GM21526 (cell line): ENCODE measurements at regions not wholly inside any gene's neighbourhood (a gene's known extent, or its start where the extent isn't known, plus 50 kb on each side); places are given as distances from the start of the nearest gene placed in this dataset.
"Not testable (repeated sequence)": the region's sequence is repeated elsewhere in the genome, so short reads cannot be mapped to it uniquely, and the experiment has no call there.

Experiments
- ATAC-seq: cut with Tn5 transposase; IDR thresholded peaks from one replicate; pipeline ENCODE4 v1.9.1; 2021; ENCODE audit warnings: moderate library complexity; ENCODE audit not compliant: unreplicated experiment, low FRiP score

- no peak for ATAC-seq
These were observed 119.8 kb downstream of the ZNF330 start for GRCh38 chr4:141340458-141340857.

- ATAC-seq: no peak
These were observed 125.4 kb downstream of the ZNF330 start for GRCh38 chr4:141346144-141346543.

DNA sequence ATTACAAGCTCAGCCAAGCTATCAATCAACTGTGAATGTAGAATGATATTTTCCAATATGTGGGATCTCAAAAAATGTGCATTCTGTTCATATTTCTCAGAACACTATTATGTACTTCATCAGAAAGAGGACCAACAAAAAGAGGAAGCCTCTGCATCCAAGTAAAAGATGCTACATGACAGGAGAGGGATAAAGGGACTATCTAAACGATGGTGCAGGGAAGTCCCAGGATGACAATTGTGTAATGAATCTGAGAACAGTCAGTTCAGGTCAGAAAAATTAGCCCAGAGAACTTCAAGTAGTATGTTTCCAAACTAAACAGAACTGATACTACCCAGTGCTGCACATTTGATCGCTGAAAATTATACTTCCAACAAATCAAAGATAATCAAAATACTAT lies 127.0 kb downstream of the ZNF330 start:
- no peak for ATAC-seq

- no peak for ATAC-seq
These were observed 127.4 kb downstream of the ZNF330 start for GRCh38 chr4:141348125-141348524.

DNA sequence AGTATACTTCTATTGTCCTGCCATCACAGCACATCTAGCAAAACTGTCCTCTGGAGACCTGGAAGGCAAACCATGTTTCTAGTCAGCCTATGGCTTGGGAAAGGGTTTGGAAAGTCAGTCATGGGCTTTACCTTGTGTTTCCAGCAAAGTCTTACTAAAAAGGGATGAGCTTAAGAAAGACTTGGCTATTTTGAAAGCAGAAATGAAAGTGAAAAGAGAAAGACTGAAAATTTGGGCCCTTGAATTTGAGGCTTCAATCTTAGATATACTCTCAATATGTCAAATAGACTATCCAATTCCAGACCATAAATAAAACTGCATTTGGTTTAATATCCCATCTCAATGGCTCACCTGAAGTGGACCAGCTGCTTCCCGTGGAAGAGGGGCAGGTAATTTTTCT lies 127.9 kb downstream of the ZNF330 start:
- no peak for ATAC-seq

DNA sequence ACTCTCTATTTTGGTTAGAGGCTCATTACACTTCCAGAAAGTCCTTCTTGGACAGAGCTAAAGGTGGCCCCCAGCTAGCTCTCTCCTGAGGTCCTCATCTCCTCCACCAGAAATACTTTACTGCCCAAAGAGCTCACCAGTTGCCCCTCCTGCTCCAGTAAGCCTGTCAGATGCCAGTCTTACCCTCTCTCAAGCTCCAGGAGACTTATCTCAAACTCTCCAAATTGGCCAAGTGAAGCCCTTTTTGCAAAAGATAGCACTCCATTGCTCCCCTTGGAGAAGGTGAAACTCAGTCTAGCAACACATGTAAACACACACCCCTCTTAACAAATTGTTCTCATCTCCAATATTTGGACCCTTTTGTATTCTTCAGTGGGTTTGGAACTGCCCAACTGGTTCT lies 128.5 kb downstream of the ZNF330 start:
- no peak for ATAC-seq

DNA sequence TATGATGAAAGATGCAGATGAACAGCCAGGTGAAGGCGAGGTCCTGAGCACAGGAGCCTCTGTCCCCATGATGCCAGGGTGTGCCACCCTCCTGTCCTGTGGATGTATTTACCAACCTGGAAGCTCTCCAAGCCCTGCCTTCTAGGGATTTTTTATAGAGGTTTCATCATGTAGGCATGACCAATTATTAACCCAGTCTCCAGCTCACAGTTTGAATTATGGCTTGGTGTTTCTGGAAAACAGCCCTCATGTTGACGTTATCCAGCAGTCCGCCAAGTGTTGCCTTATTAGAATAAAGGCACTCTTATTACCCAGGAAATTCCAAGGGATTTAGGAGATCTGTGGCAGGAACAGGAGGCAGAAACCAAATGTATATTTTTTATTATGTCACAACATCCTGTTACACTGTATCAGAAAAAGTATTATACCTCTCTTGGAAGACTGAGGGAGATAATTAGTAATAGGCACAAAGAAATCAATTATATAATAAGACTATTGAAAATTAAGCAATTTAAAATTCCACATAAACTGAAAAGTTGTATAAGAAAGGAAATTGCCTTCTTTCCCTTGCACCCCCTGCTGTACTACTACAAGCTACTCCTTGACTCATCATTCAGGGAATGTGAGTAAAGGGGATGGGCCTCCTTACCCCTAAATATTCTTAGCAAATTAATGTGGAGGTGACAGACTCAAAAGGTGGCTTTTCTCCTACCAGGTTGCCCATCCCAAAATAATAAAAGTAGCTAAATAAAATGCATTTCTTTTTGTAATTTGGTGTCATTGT lies 129.6 kb downstream of the ZNF330 start:
- ATAC-seq: no peak

GRCh38 chr4:141352331-141352730 lies 131.6 kb downstream of the ZNF330 start:
- no peak for ATAC-seq

GRCh38 chr4:141352909-141353525 lies 132.3 kb downstream of the ZNF330 start:
- ATAC-seq: no peak

DNA sequence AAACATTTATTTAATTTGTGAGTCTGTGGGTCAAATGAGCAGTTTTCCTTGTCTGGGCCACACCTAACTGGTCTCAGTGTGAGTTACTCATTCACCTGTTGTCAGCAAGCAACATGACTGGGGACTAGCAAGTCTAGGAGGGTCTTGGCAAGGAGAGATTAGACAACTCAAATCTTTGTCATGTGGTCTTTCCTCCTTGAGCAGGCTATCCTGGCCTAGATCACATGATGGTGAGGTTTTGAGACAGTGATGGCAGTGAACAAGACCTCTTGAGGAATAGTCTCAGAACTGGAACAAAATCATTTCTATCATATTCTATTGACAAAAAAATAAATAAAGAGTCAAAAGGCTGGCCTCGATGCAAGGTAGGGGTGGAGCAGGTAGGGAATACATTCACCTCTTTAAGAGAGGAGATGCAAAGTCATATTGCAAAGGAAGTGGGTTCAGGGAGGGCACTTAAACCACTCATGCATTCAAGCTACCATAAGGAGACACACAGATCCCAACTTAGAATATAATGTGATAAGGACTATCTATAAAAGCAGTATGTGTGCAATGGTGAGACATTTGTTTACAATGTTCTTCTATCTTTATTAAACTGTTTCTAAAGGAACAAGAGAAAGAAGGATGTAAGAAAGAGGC lies 135.7 kb downstream of the ZNF330 start:
- no peak for ATAC-seq

DNA sequence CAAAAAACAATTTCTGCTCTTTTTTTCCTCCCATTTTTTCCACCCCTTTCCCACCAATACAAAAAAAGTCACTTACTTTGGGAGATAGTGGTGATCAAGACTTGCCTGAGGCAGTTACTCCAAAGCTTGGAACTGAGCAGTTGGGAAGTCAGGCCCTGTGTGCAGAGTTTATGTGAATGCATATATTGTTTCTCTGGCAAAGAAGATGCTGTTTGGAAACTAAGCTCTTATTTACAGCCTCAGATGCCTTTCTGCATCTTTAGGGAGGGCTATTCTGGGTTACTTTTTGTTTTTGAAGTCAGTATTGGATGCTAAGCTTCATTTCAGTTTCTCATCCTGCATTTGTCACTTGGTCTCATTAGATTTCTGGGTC lies 136.3 kb downstream of the ZNF330 start:
- ATAC-seq: no peak

GRCh38 chr4:141368241-141368640 lies 147.5 kb downstream of the ZNF330 start:
- ATAC-seq: not testable (repeated sequence)

DNA sequence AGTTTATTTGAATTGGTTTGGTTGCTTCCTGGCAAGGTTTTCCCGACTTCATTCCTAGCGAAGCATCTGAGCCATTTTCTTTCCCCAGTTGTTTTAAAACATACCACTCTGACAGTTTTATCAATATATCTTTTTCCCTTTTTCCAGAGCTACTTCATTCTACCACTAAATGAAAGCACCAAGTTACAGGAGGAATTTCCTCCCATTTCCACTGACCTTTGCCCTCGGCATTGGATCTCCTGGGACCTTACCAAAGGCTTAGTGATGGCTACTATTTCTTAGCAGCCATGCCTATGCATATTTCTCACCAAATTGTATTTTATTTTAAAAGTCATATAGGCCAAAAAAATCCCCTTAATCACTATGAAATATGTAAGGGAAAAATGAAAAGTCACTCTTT lies 150.5 kb downstream of the ZNF330 start:
- ATAC-seq: no peak

DNA sequence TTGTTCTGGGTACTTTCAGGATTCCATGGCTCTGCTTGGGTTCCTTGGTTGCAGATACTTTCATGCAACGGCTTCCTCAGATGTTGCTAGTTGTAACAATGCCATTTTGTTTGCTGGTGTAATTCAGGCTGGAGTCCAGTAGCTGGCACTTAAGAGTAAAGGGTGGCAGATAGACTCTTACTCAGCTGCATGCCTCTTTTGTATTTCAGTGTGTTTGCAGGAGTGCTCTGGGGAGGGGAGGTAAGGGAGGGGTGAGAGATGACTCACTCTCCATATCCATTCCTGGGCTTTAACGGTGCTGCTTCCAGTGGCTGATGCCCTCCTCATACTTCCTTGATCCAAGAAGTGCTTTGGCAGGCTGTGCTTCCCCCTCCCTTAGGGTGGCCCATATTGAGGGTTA lies 155.2 kb downstream of the ZNF330 start:
- no peak for ATAC-seq

DNA sequence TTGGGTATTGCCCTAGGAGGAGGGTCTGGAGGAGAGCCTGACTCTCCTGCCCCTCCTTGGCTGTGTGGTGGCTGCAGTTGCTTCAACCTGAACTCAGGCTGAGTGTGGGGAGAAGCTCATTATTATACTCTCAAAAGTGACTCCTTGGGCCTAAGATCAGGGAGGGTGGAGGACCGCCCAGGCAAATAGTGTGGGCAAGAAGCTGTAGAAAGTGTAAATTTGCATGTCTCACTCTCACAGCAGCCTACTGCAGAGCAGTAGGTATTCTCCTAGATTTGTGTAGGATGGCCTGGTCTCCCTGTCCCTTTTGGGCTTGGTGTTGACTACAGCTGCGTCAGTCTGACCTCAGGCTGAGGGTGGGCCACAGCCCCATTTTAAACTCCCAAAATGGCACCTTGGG lies 156.1 kb downstream of the ZNF330 start:
- peak; percentile 90 for ATAC-seq

GRCh38 chr4:141387299-141387698 lies 166.6 kb downstream of the ZNF330 start:
- no peak for ATAC-seq

GRCh38 chr4:141388481-141388880 lies 167.8 kb downstream of the ZNF330 start:
- ATAC-seq: no peak

DNA sequence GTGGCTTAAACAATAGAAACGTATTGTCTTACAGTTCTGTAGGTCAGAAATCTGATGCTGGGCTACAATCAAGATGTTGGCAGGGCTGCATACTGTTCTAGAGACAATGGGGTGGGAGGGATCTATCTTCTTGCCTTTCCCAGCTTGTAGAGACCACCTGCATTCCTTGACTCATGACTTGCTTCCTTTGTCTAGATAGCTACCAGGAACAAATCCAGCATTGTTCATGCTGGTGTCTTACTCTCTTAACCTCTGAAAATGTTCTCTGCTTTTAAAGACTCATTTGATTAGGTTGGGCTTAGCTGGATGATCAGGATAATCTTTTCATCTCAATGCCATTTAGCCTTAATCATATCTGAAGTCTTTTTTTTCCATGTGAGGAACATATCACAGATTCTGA lies 169.0 kb downstream of the ZNF330 start:
- ATAC-seq: no peak

DNA sequence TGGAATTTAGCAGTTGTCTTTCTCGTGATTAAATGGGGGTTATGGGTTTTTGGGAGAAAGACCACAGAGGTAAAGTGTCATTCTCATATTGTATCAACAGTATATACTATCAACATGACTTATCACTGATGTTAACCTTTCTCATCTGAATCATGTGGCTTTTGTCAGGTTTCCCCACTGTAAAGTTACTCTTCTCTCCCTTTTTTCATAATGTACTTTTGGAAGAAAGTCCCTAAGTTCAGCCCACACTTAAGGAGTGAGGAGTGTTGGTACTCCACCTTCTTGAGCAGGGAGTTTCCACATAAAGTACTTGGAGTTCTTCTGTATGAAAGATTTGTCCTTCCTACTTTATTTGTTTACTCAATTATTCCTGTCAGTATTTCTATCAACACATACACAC lies 169.9 kb downstream of the ZNF330 start:
- no peak for ATAC-seq

- no peak for ATAC-seq
These were observed 170.6 kb downstream of the ZNF330 start for GRCh38 chr4:141391293-141391692.

DNA sequence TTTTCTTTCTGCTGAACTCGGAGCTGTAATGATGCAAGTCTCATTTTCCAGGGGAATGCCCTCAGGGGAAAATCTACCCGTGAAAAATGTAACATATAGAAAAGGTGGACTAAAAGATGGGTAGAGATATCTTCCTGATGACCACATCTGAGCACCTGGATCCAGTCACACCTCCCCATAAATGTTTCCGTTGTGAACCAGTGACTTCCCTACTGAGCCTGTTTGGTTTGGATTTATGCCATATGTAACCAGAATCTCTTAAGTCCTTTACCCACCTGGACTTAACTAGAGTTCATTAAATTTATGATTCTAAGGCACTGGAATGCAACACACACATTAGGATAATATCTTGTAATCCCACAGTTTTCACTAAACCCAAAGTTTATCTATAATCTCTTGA lies 171.1 kb downstream of the ZNF330 start:
- no peak for ATAC-seq

GRCh38 chr4:141395246-141395830 lies 174.6 kb downstream of the ZNF330 start:
- no peak for ATAC-seq
